ENCODE measurements at regions not wholly inside any gene's neighbourhood (a gene's known extent, or its start where the extent isn't known, plus 50 kb on each side); places are given as distances from the start of the nearest gene placed in this dataset.

DNA sequence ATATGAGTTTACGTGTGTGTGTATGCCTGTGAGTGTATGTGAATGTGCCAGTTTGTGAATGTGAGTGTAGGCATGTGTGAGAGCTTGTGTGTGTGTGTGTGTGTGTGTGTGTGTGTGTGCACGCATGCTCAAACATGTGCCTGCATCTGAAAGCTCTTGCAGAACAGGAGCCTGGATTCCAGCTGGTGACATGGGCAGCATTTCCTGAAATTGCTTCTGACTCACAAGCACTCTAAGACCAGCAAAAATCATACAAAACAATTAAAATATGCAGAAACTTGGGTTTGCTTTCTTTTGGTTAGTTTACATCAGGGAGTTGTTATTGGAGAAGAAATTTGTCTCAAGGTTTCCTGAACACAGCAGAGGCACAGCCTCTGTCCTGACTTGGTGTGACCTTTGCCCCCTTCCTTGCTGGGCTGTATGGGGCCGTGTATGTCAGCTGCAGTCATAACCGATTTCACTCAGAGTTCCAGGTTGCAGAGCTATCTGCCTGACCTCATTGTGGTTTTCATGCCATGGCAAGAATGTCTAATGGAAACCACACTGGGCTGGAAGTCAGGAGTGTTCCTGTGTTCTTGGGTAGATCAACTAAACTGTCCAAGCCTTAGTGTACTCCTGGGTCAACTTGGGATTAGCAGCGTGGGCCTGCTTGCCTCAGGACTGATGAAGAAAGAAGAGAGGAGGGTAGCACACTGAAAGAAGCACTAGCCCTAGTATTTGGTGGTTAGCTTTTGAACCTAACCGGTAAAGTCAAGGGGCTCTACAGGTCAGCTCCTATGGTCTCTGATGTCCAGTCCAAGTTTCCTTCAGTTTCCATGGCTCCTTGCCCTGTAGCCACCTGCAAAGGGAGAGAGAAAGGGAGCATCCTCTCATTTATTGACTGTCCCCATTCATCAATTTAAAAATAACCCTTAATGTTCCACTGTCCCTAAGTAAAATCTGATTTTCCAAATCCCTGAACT is 143.7 kb downstream of the SNX19 start:
- Histone ChIP-seq H3K36me3 (no peaks in the 10 kb centered on the region), H3K27me3 (no peaks in the 10 kb centered on the region), H3K4me3 (no peak overlapping the region), H3K27ac (peak overlapping the region in 1 of 2 donors; percentile 8), H3K4me1 (peaks cover 0 to 4% of the 10 kb centered on the region in 2 donors), H3K9me3 (no peaks in the 10 kb centered on the region)
- no peak for DNase-seq (ENCODE audit: low spot score in 2 of 2)
- TF ChIP-seq, protein P1, sequence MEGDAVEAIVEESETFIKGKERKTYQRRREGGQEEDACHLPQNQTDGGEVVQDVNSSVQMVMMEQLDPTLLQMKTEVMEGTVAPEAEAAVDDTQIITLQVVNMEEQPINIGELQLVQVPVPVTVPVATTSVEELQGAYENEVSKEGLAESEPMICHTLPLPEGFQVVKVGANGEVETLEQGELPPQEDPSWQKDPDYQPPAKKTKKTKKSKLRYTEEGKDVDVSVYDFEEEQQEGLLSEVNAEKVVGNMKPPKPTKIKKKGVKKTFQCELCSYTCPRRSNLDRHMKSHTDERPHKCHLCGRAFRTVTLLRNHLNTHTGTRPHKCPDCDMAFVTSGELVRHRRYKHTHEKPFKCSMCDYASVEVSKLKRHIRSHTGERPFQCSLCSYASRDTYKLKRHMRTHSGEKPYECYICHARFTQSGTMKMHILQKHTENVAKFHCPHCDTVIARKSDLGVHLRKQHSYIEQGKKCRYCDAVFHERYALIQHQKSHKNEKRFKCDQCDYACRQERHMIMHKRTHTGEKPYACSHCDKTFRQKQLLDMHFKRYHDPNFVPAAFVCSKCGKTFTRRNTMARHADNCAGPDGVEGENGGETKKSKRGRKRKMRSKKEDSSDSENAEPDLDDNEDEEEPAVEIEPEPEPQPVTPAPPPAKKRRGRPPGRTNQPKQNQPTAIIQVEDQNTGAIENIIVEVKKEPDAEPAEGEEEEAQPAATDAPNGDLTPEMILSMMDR (IDR thresholded peaks at IDR 0.05) = no peak
- intact Hi-C loops (cut with DNase I) = no loop called here

DNA sequence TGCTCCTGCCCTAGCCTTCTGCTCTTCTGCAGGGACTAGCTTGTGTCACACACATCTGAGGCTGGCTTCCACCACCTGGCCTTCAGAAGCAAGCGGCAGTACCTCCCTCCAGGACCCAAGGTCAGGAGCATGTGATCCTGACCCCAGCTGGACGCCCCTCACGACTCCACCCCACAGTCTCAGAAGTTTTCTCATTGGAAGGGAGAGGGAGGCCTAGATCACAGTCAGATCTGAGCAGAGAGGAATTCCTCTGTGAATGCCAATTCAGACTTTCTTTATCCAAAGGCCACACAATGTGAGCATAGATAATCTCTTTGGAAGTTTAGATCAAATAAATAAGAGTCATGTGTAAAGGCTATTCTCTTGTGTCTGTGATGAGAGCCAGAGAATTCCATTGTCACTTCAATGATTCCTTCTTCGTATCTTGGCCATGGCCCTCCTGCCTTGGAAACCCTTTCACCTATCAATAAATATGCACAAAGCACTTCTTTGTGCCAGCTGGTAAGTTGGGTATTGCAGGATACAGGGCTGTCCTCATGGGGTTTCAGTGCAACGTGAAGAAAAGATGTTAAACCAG is 142.9 kb downstream of the SNX19 start:
- Histone ChIP-seq H3K27me3 (no peaks in the 10 kb centered on the region), H3K4me1 (peaks cover 0 to 4% of the 10 kb centered on the region in 2 donors), H3K27ac (peak overlapping the region in 1 of 2 donors; percentile 8), H3K4me3 (no peak overlapping the region), H3K36me3 (no peaks in the 10 kb centered on the region), H3K9me3 (no peaks in the 10 kb centered on the region)
- intact Hi-C loops (cut with DNase I) = no loop called here
- no peak for DNase-seq (ENCODE audit: low spot score in 2 of 2)
- TF ChIP-seq, protein P1 (IDR thresholded peaks at IDR 0.05) = no peak

DNA sequence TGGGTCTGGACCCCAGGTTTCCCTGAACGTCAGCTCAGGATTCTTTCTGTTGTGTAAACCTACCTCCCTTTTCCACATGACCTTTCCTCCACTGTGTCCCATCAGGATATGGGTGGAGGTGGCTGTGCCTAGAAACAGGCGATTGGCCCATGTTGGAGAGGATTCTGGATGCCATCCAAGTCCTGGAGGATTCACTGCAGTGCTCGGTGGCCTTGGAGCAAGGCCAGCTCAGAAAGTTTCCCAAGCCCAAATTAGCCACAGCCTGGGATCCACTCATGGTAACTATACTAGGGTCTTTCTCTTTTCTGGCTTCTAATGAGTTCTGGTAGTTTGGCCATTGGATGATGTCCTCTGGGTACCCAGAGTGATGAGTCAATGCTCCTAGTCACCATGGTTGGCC is 141.6 kb downstream of the SNX19 start:
- Histone ChIP-seq H3K4me3 (no peak overlapping the region), H3K4me1 (peaks cover 0 to 4% of the 10 kb centered on the region in 2 donors), H3K9me3 (no peaks in the 10 kb centered on the region), H3K27ac (no peak overlapping the region), H3K27me3 (no peaks in the 10 kb centered on the region), H3K36me3 (no peaks in the 10 kb centered on the region)
- intact Hi-C loops (cut with DNase I) = no loop called here
- TF ChIP-seq, protein P1 (IDR thresholded peaks at IDR 0.05) = no peak
- DNase-seq (ENCODE audit: low spot score in 2 of 2) = no peak

DNA sequence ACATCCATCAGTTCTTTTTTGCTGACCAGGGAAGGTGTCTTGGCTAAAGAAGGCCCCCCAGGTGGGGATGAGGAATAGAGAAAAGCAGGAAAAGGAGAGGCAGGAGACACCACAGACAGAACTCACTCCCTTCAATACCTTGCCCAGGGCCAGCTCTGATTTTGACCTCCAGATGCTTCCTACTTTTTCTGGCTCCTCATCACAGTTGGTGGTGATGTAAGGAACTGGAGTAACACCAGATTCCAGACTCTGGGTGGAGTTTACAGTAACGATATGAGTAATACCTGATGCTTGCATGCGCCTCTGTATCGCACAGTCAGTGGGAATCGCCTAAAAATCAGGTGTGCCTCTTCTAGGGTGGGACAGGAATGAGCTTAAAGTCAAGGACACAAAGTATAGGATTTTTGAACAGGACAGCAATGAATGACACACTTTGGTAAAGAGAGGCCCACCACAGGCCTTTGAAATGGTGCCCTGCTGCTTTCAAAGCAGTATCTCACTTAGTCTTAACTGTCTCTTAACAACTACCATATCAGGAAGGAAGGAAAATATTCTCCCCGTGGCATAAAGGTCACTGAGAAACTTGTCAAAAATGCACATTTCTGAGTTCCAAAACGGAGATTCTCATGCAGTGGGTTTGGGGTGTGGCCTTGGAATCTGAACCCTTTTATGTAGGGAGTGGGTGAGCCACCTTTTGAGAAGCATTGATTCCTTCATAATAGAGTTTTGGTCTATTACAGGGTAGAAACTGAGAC is 140.8 kb downstream of the SNX19 start:
- intact Hi-C loops (cut with DNase I) = no loop called here
- TF ChIP-seq, protein P1 (IDR thresholded peaks at IDR 0.05) = no peak
- Histone ChIP-seq H3K4me3 (no peak overlapping the region), H3K4me1 (peaks cover 0 to 4% of the 10 kb centered on the region in 2 donors), H3K27ac (no peak overlapping the region), H3K27me3 (no peaks in the 10 kb centered on the region), H3K36me3 (no peaks in the 10 kb centered on the region), H3K9me3 (no peaks in the 10 kb centered on the region)
- DNase-seq (ENCODE audit: low spot score in 2 of 2) = no peak

DNA sequence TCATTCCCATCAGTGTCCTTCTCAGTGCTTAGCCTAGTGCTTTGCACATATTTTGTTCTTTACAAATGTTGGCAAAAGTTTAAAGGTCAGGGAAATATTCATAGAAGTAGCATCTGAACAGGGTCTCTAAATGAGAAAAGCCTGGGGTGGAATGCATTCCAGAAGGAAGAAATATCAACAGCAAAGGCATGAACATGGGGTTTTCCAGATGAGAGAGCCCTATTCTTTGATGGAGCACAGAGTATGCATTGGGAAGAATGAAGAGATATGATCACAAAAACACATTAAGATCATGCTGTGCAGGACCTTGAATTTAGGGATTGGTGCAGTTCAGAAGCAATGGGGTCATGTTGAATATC is 140.2 kb downstream of the SNX19 start:
- TF ChIP-seq, protein P1 (IDR thresholded peaks at IDR 0.05) = no peak
- Histone ChIP-seq H3K9me3 (no peaks in the 10 kb centered on the region), H3K4me3 (no peak overlapping the region), H3K36me3 (no peaks in the 10 kb centered on the region), H3K27me3 (no peaks in the 10 kb centered on the region), H3K4me1 (peaks cover 0 to 4% of the 10 kb centered on the region in 2 donors), H3K27ac (no peak overlapping the region)
- no peak for DNase-seq (ENCODE audit: low spot score in 2 of 2)
- intact Hi-C loops (cut with DNase I) = no loop called here
